Tibial nerve (tissue), 3 donors: ENCODE measurements at regions not wholly inside any gene's neighbourhood (a gene's known extent, or its start where the extent isn't known, plus 50 kb on each side); places are given as distances from the start of the nearest gene placed in this dataset.

Source experiments
- CTCF ChIP-seq, 5 experiments: fragments of 200-600 bp in 3 of 5; fragments of 450-650 bp in 2 of 5; sonication (generic) in 3 of 5; IDR thresholded peaks; one replicate each; pipeline ENCODE4 v1.5.1; 2016 to 2019; ENCODE audit warnings: antibody characterized with exemption in 5 of 5, mild to moderate bottlenecking in 3 of 5, moderate library complexity in 2 of 5
- POLR2A ChIP-seq, 2 donors: fragments of 450-650 bp; IDR thresholded peaks; one replicate each; pipeline ENCODE4 v1.6.1; 2017; ENCODE audit warnings: antibody characterized with exemption in 2 of 2, mild to moderate bottlenecking in 2 of 2, moderate library complexity in 2 of 2

- no peak for TF ChIP-seq CTCF (IDR thresholded peaks at IDR 0.05)
- no peak for TF ChIP-seq POLR2A (IDR thresholded peaks at IDR 0.05)
These were observed 271.3 kb upstream of the HAND2 start for GRCh38 chr4:173801361-173801760.
